Loucy (cell line): ENCODE measurements at regions not wholly inside any gene's neighbourhood (a gene's known extent, or its start where the extent isn't known, plus 50 kb on each side); places are given as distances from the start of the nearest gene placed in this dataset.

Source experiments
- H2AFZ ChIP-seq: fragments of 200-600 bp; sonication (generic); 2 replicates; pipeline ENCODE4 v1.6.0; 2016; ENCODE audit warnings: antibody characterized with exemption, mild to moderate bottlenecking, low read length, moderate library complexity
- H3F3A ChIP-seq: fragments of 200-600 bp; 2 replicates; pipeline ENCODE4 v1.6.0; 2016; ENCODE audit warnings: antibody characterized with exemption, low read depth, mild to moderate bottlenecking
- H3K27me3 ChIP-seq: fragments of 200-600 bp; sonication (generic); 2 replicates; pipeline ENCODE4 v1.6.1; 2014; ENCODE audit warnings: low read length, mild to moderate bottlenecking; ENCODE audit not compliant: insufficient read depth, poor library complexity, severe bottlenecking
- H3K36me3 ChIP-seq: fragments of 200-600 bp; sonication (generic); 2 replicates; pipeline ENCODE4 v1.6.1; 2016; ENCODE audit warnings: low read length; ENCODE audit not compliant: insufficient read depth
- H3K4me1 ChIP-seq: fragments of 200-600 bp; sonication (generic); 2 replicates; pipeline ENCODE4 v1.5.1; 2014; ENCODE audit warnings: low read length, mild to moderate bottlenecking; ENCODE audit not compliant: insufficient read depth, poor library complexity, severe bottlenecking
- H3K4me2 ChIP-seq: fragments of 200-600 bp; sonication (generic); 2 replicates; pipeline ENCODE4 v1.6.0; 2014; ENCODE audit warnings: antibody characterized with exemption, low read length, low read depth, mild to moderate bottlenecking; ENCODE audit not compliant: poor library complexity, severe bottlenecking
- H3K4me3 ChIP-seq: fragments of 200-600 bp; sonication (generic); 2 replicates; pipeline ENCODE4 v1.5.1; 2014; ENCODE audit warnings: low read length, mild to moderate bottlenecking, mixed read lengths; ENCODE audit not compliant: poor library complexity, severe bottlenecking
- H3K79me2 ChIP-seq: fragments of 200-600 bp; sonication (generic); 2 replicates; pipeline ENCODE4 v1.6.1; 2014; ENCODE audit warnings: low read length; ENCODE audit not compliant: insufficient read depth
- H3K9ac ChIP-seq: fragments of 200-600 bp; sonication (generic); 2 replicates; pipeline ENCODE4 v1.6.0; 2014; ENCODE audit warnings: mild to moderate bottlenecking, low read depth, low read length, moderate library complexity; ENCODE audit not compliant: poor library complexity, severe bottlenecking
- H3K9me2 ChIP-seq: fragments of 200-600 bp; sonication (generic); replicated peaks from 2 replicates; pipeline ENCODE4 v1.6.1; 2016; ENCODE audit warnings: low read depth, low read length, mixed read lengths
- H3K9me3 ChIP-seq: fragments of 200-600 bp; sonication (generic); 2 replicates; pipeline ENCODE4 v1.6.1; 2014; ENCODE audit warnings: mild to moderate bottlenecking, antibody characterized with exemption, low read length, low read depth; ENCODE audit not compliant: insufficient read depth
- H4K20me1 ChIP-seq: fragments of 200-600 bp; sonication (generic); 2 replicates; pipeline ENCODE4 v1.6.0; 2014; ENCODE audit warnings: antibody characterized with exemption, low read length, mild to moderate bottlenecking; ENCODE audit not compliant: insufficient read depth, poor library complexity, severe bottlenecking
- CTCF ChIP-seq: fragments of 200-600 bp; sonication (generic); conservative IDR thresholded peaks from 2 replicates; pipeline ENCODE4 v1.5.1; 2014; ENCODE audit warnings: mild to moderate bottlenecking, antibody characterized with exemption, low read length
- EZH2phosphoT487 ChIP-seq: fragments of 200-600 bp; IDR thresholded peaks from 2 replicates; pipeline ENCODE4 v1.6.1; 2018; ENCODE audit warnings: antibody characterized with exemption, mild to moderate bottlenecking, moderate library complexity, borderline replicate concordance

DNA sequence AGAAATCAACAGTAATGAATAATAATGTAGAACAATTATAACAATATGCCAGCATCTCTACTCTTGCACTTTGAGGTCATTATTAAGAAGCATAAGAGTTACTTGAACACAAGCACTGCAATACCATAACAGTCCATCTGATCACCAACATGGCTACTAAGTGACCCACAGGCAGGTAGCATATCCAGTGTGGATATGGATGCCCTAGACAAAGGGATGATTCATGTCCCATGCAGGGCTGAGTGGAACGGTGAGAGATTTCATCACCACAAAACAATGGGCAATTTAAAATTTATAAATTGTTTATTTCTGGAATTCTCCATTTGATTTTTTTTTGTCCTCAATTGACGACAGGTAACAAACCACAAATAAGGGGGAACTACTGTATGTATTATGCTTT, 107.7 kb upstream of the TSC22D2 start:
- H3K4me3 ChIP-seq: peak overlapping the region; percentile 54
- peak overlapping the region; percentile 50 for H3K9ac ChIP-seq
- TF ChIP-seq CTCF: no peak
- no peak for TF ChIP-seq EZH2phosphoT487
- no peaks in the 10 kb centered on the region for H3K9me2 ChIP-seq
- H3K9me3 ChIP-seq: no peaks in the 10 kb centered on the region
- H3F3A ChIP-seq: no peaks in the 10 kb centered on the region
- H3K4me2 ChIP-seq: peak overlapping the region; percentile 59
- H4K20me1 ChIP-seq: no peaks in the 10 kb centered on the region
- no peaks in the 10 kb centered on the region for H3K27me3 ChIP-seq
- peak overlapping the region; percentile 50; the same call in 1 of the 2 replicates for H2AFZ ChIP-seq
- H3K79me2 ChIP-seq: no peaks in the 10 kb centered on the region
- peaks cover 53% of the 10 kb centered on the region for H3K4me1 ChIP-seq
- no peaks in the 10 kb centered on the region for H3K36me3 ChIP-seq

DNA sequence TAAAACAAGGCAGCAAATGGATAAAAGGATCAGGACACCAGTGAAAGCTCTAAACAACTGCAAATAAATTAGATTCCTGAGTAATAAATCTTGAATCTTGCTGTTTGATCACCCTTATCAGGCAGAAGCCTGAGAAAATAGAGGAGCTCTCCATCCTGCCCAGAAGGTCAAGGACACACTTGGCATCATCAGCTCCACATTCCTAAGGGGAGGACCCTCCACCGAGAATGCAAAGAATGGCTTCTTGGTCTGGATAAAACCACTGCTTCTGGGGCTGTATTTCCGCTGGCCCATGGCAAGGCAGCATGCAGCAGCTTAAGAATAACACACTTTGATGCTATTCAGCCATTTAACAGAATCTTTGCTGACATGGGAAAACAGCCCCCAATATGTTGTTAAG, 108.9 kb upstream of the TSC22D2 start:
- H2AFZ ChIP-seq: no peak overlapping the region; the same call in 1 of the 2 replicates

DNA sequence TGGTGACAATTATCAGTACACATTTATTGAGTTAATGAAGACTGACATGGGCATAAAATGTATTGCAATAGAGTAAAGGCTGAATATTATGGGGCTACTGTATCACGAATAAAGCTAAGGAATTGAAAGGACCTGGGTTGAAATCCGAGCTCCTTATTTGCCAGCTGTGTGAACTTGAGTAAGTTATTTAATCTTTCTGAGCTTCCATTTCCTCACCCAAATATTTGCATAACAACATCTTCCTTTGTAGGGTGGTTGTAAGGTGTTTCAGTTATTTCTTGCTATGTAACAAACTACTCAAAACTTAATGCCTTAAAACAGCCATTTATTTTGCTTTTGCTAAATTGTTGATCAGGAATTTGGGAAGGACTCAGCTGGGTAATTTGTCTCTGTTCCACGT, 111.1 kb upstream of the TSC22D2 start:
- no peak for TF ChIP-seq EZH2phosphoT487
- TF ChIP-seq CTCF: no peak
- H3K9me3 ChIP-seq: no peaks in the 10 kb centered on the region
- peak overlapping the region; percentile 10 for H3K4me2 ChIP-seq
- peaks cover 44% of the 10 kb centered on the region for H3K4me1 ChIP-seq
- no peak overlapping the region for H3K9ac ChIP-seq
- no peaks in the 10 kb centered on the region for H3K79me2 ChIP-seq
- peak overlapping the region; percentile 61 for H2AFZ ChIP-seq
- no peaks in the 10 kb centered on the region for H3K27me3 ChIP-seq
- no peaks in the 10 kb centered on the region for H3F3A ChIP-seq
- H3K9me2 ChIP-seq: no peaks in the 10 kb centered on the region
- no peaks in the 10 kb centered on the region for H4K20me1 ChIP-seq
- H3K4me3 ChIP-seq: no peak overlapping the region
- no peaks in the 10 kb centered on the region for H3K36me3 ChIP-seq

More for the DNA sequence above, 108.9 kb upstream of the TSC22D2 start:
- Histone ChIP-seq H3K27me3 (no peaks in the 10 kb centered on the region), H3K4me3 (no peak overlapping the region), H3K36me3 (no peaks in the 10 kb centered on the region), H3K79me2 (no peaks in the 10 kb centered on the region), H3K9me2 (no peaks in the 10 kb centered on the region), H3K9me3 (no peaks in the 10 kb centered on the region), H3K4me2 (no peak overlapping the region), H4K20me1 (no peaks in the 10 kb centered on the region), H3K9ac (no peak overlapping the region), H3K4me1 (peaks cover 53% of the 10 kb centered on the region), H3F3A (no peaks in the 10 kb centered on the region)
- TF ChIP-seq EZH2phosphoT487: no peak
- TF ChIP-seq CTCF: no peak
